Heart left ventricle (tissue), 13 donors: ENCODE measurements at regions not wholly inside any gene's neighbourhood (a gene's known extent, or its start where the extent isn't known, plus 50 kb on each side); places are given as distances from the start of the nearest gene placed in this dataset.

Experiments used
- POLR2A ChIP-seq, 2 donors: fragments of 450-650 bp; IDR thresholded peaks; one replicate each; pipeline ENCODE4 v1.6.1; 2017; ENCODE audit warnings: antibody characterized with exemption in 2 of 2, mild to moderate bottlenecking in 2 of 2, moderate library complexity in 2 of 2
- TF ChIP-seq, protein P1 (sequence below), 12 donors: fragments of 200-600 bp; sonication (generic) in 4 of 12; IDR thresholded peaks; one replicate each; pipeline versions ENCODE4 v1.5.0 to v1.8.0; 2018 to 2022; ENCODE audit warnings: antibody characterized with exemption in 12 of 12, mild to moderate bottlenecking in 5 of 12
- donor health status: ischemic (EF 13 %, LVEDD 7.1; RV severe dilation, severe dysfunction).
- donor health status: DM: no; HTN: yes; CAD: no.
- donor health status: DM: no; HTN: no; CAD: no.
- donor health status: ischemic (EF 25% LVEDD 6.9; RV normal size, moderate dysfunction).
- donor health status: ischemic (EF 25% LVEDD 5.7; RV mildly dilated, moderate dysfunction).
- donor health status: ischemic (EF 35%, LVEDD 5.7; RV mildly dilated, moderate dysfunction).
- donor health status: nonischemic (EF 11% LVEDD 7.7; RV severe dilation, severe dysfunction).
- donor health status: DM: yes; HTN: yes; CAD: no.
- donor health status: PGD.
- donor health status: ischemic (EF 29% LVEDD 5.4; RV normal size, mild dysfunction).
- donor health status: nonischemic (EF 23%, LVEDD 6.1; RV moderate dilation, normal function).

DNA sequence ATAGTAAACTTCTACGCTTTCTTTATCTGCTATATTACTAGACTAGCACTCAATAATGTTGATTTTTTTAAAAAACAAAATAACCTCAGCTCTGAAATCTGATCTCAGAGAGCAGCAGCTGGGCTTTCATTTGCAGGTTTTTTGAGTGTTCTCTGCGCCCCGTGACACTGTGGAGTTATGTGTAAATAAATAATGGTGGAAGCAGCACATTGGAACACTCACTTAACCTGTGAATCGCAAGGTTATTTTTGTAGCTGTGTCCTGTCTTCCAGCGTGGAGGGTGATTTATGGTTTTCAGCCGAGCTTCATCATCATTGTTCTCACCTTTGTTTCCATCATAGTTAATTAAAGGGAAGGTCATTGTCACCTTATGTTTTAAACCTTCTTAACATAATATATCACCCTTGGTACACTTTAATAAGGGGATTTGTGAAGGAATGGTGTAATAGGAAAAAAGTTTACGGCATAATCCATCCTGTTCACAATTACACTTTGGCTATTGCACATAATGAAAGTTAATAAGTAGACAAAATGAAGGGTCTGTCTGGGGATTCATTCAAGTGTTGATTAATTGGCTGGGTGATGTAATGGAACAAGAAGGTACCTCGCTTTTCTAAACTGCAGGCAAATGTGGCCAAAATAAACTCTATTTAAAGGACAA is 493.3 kb upstream of the ADAMTS16 start:
- TF ChIP-seq, protein P1, sequence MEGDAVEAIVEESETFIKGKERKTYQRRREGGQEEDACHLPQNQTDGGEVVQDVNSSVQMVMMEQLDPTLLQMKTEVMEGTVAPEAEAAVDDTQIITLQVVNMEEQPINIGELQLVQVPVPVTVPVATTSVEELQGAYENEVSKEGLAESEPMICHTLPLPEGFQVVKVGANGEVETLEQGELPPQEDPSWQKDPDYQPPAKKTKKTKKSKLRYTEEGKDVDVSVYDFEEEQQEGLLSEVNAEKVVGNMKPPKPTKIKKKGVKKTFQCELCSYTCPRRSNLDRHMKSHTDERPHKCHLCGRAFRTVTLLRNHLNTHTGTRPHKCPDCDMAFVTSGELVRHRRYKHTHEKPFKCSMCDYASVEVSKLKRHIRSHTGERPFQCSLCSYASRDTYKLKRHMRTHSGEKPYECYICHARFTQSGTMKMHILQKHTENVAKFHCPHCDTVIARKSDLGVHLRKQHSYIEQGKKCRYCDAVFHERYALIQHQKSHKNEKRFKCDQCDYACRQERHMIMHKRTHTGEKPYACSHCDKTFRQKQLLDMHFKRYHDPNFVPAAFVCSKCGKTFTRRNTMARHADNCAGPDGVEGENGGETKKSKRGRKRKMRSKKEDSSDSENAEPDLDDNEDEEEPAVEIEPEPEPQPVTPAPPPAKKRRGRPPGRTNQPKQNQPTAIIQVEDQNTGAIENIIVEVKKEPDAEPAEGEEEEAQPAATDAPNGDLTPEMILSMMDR (IDR thresholded peaks at IDR 0.05): no peak
- TF ChIP-seq POLR2A (IDR thresholded peaks at IDR 0.05): no peak
